WTC11 (cell line): ENCODE measurements at regions not wholly inside any gene's neighbourhood (a gene's known extent, or its start where the extent isn't known, plus 50 kb on each side); places are given as distances from the start of the nearest gene placed in this dataset.

Experiments used
- ATAC-seq: fragments of 200-7000 bp; cut with Tn5 transposase; 2 replicates; pipeline ENCODE4 v1.10.0; 2021; ENCODE audit warnings: mild to moderate bottlenecking, moderate library complexity
- CTCF ChIA-PET: fragments of 300-600 bp; sonication (Branson Sonifier 250); formaldehyde crosslinking; loops from one replicate; lab custom pipeline; 2021; ENCODE audit warnings: antibody characterized with exemption; lab: Charles Lee
- POLR2A ChIA-PET: fragments of 350-600 bp; sonication (Branson Sonifier 250); formaldehyde crosslinking; loops from one replicate; lab custom pipeline; 2021; ENCODE audit warnings: antibody characterized with exemption; lab: Charles Lee
- DNase-seq: peaks from one replicate; pipeline ENCODE4 v3.0.0; 2021; ENCODE audit warnings: low spot score
- H3K27ac Mint-ChIP-seq: 2 replicates; pipeline ENCODE4 v1.8.0; 2021; ENCODE audit warnings: mixed read lengths
- H3K27me3 Mint-ChIP-seq: 2 replicates; pipeline ENCODE4 v1.8.0; 2021; ENCODE audit warnings: low read depth, mild to moderate bottlenecking, moderate library complexity, mixed read lengths
- H3K36me3 Mint-ChIP-seq: 2 replicates; pipeline ENCODE4 v1.8.0; 2021; ENCODE audit warnings: mixed read lengths
- H3K4me1 Mint-ChIP-seq: 2 replicates; pipeline ENCODE4 v1.8.0; 2022; ENCODE audit warnings: mixed read lengths
- H3K4me3 Mint-ChIP-seq: 2 replicates; pipeline ENCODE4 v1.8.0; 2021; ENCODE audit warnings: mild to moderate bottlenecking, moderate library complexity, mixed read lengths
- H3K9me3 Mint-ChIP-seq: 2 replicates; pipeline ENCODE4 v1.8.0; 2021; ENCODE audit warnings: mixed read lengths
- CBFB ChIP-seq: sonication (generic); formaldehyde crosslinking; IDR thresholded peaks from 2 replicates; pipeline ENCODE4 v1.8.1; 2022; ENCODE audit warnings: mild to moderate bottlenecking, low read depth, missing genetic modification reagents
- ELF4 ChIP-seq: sonication (generic); formaldehyde crosslinking; IDR thresholded peaks from 2 replicates; pipeline ENCODE4 v1.8.1; 2022; ENCODE audit warnings: low read depth, mild to moderate bottlenecking, moderate library complexity, missing genetic modification reagents
- EMX1 ChIP-seq: fragments of 250-450 bp; sonication (Bioruptor Pico); IDR thresholded peaks from 2 replicates; pipeline ENCODE4 v1.8.0; 2021; ENCODE audit warnings: mild to moderate bottlenecking
- ESRRA ChIP-seq: sonication (generic); formaldehyde crosslinking; IDR thresholded peaks from 2 replicates; pipeline ENCODE4 v1.8.1; 2022; ENCODE audit warnings: mild to moderate bottlenecking, missing genetic modification reagents, borderline replicate concordance
- GABPB1 ChIP-seq: sonication (generic); formaldehyde crosslinking; IDR thresholded peaks from 2 replicates; pipeline ENCODE4 v1.8.1; 2023; ENCODE audit warnings: mild to moderate bottlenecking, missing genetic modification reagents
- GTF2I ChIP-seq: fragments of 250-450 bp; sonication (Bioruptor Pico); conservative IDR thresholded peaks from 2 replicates; pipeline ENCODE4 v1.4.0; 2021; ENCODE audit warnings: mild to moderate bottlenecking
- IRF1 ChIP-seq: sonication (generic); formaldehyde crosslinking; IDR thresholded peaks from 2 replicates; pipeline ENCODE4 v1.8.0; 2023; ENCODE audit warnings: missing genetic modification reagents
- MAX ChIP-seq: sonication (generic); formaldehyde crosslinking; IDR thresholded peaks from 2 replicates; pipeline ENCODE4 v1.8.0; 2022; ENCODE audit warnings: mild to moderate bottlenecking, missing genetic modification reagents
- MXD4 ChIP-seq: fragments of 250-450 bp; sonication (Bioruptor Pico); IDR thresholded peaks from 2 replicates; pipeline ENCODE4 v1.8.0; 2021; ENCODE audit warnings: mild to moderate bottlenecking, moderate library complexity, borderline replicate concordance
- NFYB ChIP-seq: sonication (generic); formaldehyde crosslinking; conservative IDR thresholded peaks from 2 replicates; pipeline ENCODE4 v1.8.0; 2022; ENCODE audit warnings: low read depth, missing genetic modification reagents
- PRRX2 ChIP-seq: fragments of 250-450 bp; sonication (Bioruptor Pico); IDR thresholded peaks from 2 replicates; pipeline ENCODE4 v1.8.0; 2021; ENCODE audit warnings: mild to moderate bottlenecking
- RORB ChIP-seq: fragments of 250-450 bp; sonication (Bioruptor Pico); IDR thresholded peaks from 2 replicates; pipeline ENCODE4 v1.9.0; 2021; ENCODE audit warnings: mild to moderate bottlenecking
- SP1 ChIP-seq: sonication (generic); formaldehyde crosslinking; conservative IDR thresholded peaks from 2 replicates; pipeline ENCODE4 v1.8.1; 2022; ENCODE audit warnings: missing genetic modification reagents
- TEAD4 ChIP-seq: sonication (generic); formaldehyde crosslinking; IDR thresholded peaks from 2 replicates; pipeline ENCODE4 v1.8.0; 2022; ENCODE audit warnings: mild to moderate bottlenecking, missing genetic modification reagents
- ZNF121 ChIP-seq: sonication (generic); formaldehyde crosslinking; IDR thresholded peaks from 2 replicates; pipeline ENCODE4 v1.8.0; 2023; ENCODE audit warnings: missing genetic modification reagents
- ZNF423 ChIP-seq: fragments of 250-450 bp; sonication (Bioruptor Pico); IDR thresholded peaks from 2 replicates; pipeline ENCODE4 v2.1.2; 2022; ENCODE audit warnings: mild to moderate bottlenecking, moderate library complexity
- TF ChIP-seq, protein P1 (sequence below): sonication (generic); formaldehyde crosslinking; IDR thresholded peaks from 2 replicates; pipeline ENCODE4 v1.8.0; 2023; ENCODE audit warnings: mild to moderate bottlenecking, missing genetic modification reagents
- TF ChIP-seq, protein P2 (sequence below): sonication (generic); formaldehyde crosslinking; IDR thresholded peaks from 2 replicates; pipeline ENCODE4 v1.8.0; 2022; ENCODE audit warnings: mild to moderate bottlenecking, missing genetic modification reagents
- TF ChIP-seq, protein P3 (sequence below): sonication (generic); formaldehyde crosslinking; IDR thresholded peaks from 2 replicates; pipeline ENCODE4 v1.8.1; 2022; ENCODE audit warnings: mild to moderate bottlenecking, missing genetic modification reagents, moderate library complexity, borderline replicate concordance
- TF ChIP-seq, protein P4 (sequence below): sonication (generic); formaldehyde crosslinking; IDR thresholded peaks from 2 replicates; pipeline ENCODE4 v1.8.1; 2023; ENCODE audit warnings: mild to moderate bottlenecking, missing genetic modification reagents
- TF ChIP-seq, protein P5 (sequence below): sonication (generic); formaldehyde crosslinking; IDR thresholded peaks from 2 replicates; pipeline ENCODE4 v1.8.1; 2023; ENCODE audit warnings: mild to moderate bottlenecking, missing genetic modification reagents, moderate library complexity

DNA sequence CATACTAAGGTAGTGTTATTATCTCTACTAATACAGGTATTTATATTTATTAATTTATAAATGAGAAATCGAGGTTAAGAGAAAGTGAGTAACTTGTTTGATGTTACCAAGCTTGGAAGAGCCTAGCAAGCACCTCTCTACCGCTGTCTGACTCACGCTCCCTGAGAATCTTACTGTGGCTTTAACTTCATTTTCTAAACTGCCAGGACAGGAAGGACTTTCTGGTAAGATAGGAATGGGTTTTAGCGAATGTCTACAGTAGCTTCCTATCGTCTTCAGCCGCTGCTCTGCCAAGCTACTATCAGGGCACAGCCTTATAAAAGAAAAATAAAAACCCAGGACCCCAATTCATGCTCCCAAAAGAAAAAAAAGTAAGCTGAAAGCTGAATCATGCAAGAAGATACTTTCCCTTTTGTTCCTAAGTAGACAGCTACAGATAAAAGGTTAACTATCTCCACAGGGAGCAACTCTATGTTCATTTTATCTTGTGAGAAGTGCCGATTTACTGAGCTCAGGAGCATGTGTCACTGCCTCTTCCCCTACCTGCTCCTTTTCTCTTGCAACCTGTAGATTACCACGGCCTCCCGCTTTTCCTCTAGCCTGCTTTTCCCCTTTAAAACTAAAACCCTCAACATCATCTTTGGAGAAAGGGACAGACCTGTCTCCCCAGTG lies 60.2 kb downstream of the THNSL1 start:
- ChIA-PET CTCF (interaction anchor here (0.8 to 1.5 kb wide), 2 partner anchors 37 to 458 kb away, joined by 3 read pairs; no protein-coding TSS in a partner anchor), POLR2A (interaction anchor here (0.6 kb wide), 1 partner anchor 123 kb away, joined by 5 read pairs; no protein-coding TSS in a partner anchor)
- Mint-ChIP-seq H3K4me3 (no peak overlapping the region), H3K27ac (no peak overlapping the region), H3K27me3 (peaks cover 52% of the 10 kb centered on the region), H3K36me3 (no peaks in the 10 kb centered on the region), H3K9me3 (no peaks in the 10 kb centered on the region), H3K4me1 (peaks cover 3% of the 10 kb centered on the region)
- no peak for ATAC-seq
- DNase-seq = no peak
- no peak for TF ChIP-seq ZNF423 (CRISPR knock-in tag)
- TF ChIP-seq, protein P1, sequence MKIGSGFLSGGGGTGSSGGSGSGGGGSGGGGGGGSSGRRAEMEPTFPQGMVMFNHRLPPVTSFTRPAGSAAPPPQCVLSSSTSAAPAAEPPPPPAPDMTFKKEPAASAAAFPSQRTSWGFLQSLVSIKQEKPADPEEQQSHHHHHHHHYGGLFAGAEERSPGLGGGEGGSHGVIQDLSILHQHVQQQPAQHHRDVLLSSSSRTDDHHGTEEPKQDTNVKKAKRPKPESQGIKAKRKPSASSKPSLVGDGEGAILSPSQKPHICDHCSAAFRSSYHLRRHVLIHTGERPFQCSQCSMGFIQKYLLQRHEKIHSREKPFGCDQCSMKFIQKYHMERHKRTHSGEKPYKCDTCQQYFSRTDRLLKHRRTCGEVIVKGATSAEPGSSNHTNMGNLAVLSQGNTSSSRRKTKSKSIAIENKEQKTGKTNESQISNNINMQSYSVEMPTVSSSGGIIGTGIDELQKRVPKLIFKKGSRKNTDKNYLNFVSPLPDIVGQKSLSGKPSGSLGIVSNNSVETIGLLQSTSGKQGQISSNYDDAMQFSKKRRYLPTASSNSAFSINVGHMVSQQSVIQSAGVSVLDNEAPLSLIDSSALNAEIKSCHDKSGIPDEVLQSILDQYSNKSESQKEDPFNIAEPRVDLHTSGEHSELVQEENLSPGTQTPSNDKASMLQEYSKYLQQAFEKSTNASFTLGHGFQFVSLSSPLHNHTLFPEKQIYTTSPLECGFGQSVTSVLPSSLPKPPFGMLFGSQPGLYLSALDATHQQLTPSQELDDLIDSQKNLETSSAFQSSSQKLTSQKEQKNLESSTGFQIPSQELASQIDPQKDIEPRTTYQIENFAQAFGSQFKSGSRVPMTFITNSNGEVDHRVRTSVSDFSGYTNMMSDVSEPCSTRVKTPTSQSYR (CRISPR knock-in tag) = no peak
- TF ChIP-seq EMX1 = no peak
- no peak for TF ChIP-seq MXD4 (CRISPR knock-in tag)
- TF ChIP-seq, protein P2, sequence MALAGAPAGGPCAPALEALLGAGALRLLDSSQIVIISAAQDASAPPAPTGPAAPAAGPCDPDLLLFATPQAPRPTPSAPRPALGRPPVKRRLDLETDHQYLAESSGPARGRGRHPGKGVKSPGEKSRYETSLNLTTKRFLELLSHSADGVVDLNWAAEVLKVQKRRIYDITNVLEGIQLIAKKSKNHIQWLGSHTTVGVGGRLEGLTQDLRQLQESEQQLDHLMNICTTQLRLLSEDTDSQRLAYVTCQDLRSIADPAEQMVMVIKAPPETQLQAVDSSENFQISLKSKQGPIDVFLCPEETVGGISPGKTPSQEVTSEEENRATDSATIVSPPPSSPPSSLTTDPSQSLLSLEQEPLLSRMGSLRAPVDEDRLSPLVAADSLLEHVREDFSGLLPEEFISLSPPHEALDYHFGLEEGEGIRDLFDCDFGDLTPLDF (CRISPR knock-in tag) = no peak
- TF ChIP-seq GABPB1 (CRISPR knock-in tag) = no peak
- TF ChIP-seq TEAD4 (CRISPR knock-in tag) = no peak
- no peak for TF ChIP-seq MAX (CRISPR knock-in tag)
- TF ChIP-seq, protein P3, sequence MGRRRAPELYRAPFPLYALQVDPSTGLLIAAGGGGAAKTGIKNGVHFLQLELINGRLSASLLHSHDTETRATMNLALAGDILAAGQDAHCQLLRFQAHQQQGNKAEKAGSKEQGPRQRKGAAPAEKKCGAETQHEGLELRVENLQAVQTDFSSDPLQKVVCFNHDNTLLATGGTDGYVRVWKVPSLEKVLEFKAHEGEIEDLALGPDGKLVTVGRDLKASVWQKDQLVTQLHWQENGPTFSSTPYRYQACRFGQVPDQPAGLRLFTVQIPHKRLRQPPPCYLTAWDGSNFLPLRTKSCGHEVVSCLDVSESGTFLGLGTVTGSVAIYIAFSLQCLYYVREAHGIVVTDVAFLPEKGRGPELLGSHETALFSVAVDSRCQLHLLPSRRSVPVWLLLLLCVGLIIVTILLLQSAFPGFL (CRISPR knock-in tag) = no peak

- H3K27ac Mint-ChIP-seq = no peak overlapping the region
- no peak for TF ChIP-seq SP1 (CRISPR knock-in tag)
- TF ChIP-seq, protein P4, sequence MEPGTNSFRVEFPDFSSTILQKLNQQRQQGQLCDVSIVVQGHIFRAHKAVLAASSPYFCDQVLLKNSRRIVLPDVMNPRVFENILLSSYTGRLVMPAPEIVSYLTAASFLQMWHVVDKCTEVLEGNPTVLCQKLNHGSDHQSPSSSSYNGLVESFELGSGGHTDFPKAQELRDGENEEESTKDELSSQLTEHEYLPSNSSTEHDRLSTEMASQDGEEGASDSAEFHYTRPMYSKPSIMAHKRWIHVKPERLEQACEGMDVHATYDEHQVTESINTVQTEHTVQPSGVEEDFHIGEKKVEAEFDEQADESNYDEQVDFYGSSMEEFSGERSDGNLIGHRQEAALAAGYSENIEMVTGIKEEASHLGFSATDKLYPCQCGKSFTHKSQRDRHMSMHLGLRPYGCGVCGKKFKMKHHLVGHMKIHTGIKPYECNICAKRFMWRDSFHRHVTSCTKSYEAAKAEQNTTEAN = no peak
- TF ChIP-seq ESRRA (CRISPR knock-in tag) = no peak
- TF ChIP-seq, protein P2 (CRISPR knock-in tag) = no peak
- TF ChIP-seq, protein P3 (CRISPR knock-in tag) = no peak
- no peak for TF ChIP-seq IRF1 (CRISPR knock-in tag)
- no peak for TF ChIP-seq ELF4
- TF ChIP-seq RORB (CRISPR knock-in tag) = no peak
- no peak for TF ChIP-seq PRRX2
- TF ChIP-seq, protein P5, sequence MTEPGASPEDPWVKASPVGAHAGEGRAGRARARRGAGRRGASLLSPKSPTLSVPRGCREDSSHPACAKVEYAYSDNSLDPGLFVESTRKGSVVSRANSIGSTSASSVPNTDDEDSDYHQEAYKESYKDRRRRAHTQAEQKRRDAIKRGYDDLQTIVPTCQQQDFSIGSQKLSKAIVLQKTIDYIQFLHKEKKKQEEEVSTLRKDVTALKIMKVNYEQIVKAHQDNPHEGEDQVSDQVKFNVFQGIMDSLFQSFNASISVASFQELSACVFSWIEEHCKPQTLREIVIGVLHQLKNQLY = no peak
- TF ChIP-seq ZNF121 (CRISPR knock-in tag) = no peak
- TF ChIP-seq GTF2I (CRISPR knock-in tag) = no peak
- no peak for TF ChIP-seq CBFB (CRISPR knock-in tag)
- no peak for TF ChIP-seq NFYB (CRISPR knock-in tag)
- TF ChIP-seq, all 79 proteins: peak for 0
- ATAC-seq (no peak), DNase-seq (no peak)
- Mint-ChIP-seq H3K9me3 (no peaks in the 10 kb centered on the region), H3K27me3 (peaks cover 36% of the 10 kb centered on the region), H3K4me1 (peaks cover 12% of the 10 kb centered on the region), H3K36me3 (no peaks in the 10 kb centered on the region), H3K4me3 (no peak overlapping the region)
- ChIA-PET CTCF (interaction anchor here (1.5 kb wide), 1 partner anchor 461 kb away, joined by 3 read pairs; no protein-coding TSS in a partner anchor), POLR2A (no interaction called here)
Measured at GRCh38 chr10:25078658-25079431, 62.4 kb downstream of the THNSL1 start.
